ENCODE measurements at regions not wholly inside any gene's neighbourhood (a gene's known extent, or its start where the extent isn't known, plus 50 kb on each side); places are given as distances from the start of the nearest gene placed in this dataset.

DNA sequence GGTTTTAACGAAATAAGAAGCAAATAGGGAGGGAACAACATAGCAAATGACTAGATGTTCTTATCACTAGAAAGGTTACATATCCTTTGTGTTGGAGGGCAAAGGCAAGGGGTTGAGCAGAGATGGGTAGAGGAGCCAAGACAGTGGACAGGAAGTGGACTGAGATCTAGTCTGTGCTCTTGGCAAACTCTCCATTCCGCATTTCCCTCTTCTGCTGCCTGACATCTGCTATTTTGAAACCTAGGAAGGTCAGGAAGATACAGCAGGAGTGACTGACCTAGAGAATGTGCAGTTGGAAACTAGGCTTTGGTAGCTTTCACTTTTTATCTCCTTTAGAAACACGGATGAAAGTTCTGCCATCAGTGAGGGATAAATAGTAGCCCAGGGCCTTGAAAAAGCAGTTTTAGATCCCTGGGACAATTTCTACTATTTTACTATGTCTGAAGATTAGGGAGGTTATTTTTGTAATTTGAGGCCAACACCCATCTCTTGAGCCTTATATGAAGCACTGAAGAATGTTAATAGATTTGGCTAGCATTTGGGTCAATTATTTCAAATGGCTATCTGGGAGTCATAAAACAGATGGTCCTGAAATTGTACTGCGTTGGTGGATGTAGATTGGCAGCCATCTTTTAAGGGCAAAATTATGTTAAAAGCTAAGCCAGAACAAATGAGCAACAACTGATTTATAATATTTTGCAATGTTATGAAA lies 410.3 kb downstream of the PCNX1 start:
- TF ChIP-seq, protein P1, sequence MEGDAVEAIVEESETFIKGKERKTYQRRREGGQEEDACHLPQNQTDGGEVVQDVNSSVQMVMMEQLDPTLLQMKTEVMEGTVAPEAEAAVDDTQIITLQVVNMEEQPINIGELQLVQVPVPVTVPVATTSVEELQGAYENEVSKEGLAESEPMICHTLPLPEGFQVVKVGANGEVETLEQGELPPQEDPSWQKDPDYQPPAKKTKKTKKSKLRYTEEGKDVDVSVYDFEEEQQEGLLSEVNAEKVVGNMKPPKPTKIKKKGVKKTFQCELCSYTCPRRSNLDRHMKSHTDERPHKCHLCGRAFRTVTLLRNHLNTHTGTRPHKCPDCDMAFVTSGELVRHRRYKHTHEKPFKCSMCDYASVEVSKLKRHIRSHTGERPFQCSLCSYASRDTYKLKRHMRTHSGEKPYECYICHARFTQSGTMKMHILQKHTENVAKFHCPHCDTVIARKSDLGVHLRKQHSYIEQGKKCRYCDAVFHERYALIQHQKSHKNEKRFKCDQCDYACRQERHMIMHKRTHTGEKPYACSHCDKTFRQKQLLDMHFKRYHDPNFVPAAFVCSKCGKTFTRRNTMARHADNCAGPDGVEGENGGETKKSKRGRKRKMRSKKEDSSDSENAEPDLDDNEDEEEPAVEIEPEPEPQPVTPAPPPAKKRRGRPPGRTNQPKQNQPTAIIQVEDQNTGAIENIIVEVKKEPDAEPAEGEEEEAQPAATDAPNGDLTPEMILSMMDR (IDR thresholded peaks at IDR 0.05; ENCODE audit: control insufficient read depth, insufficient read depth, low read depth, low read length, missing control alignments): no peak
- no peak overlapping the region for H3K4me3 ChIP-seq (ENCODE audit: control insufficient read depth, low read depth, low read length)
- no peak for DNase-seq (ENCODE audit: low read depth)

DNA sequence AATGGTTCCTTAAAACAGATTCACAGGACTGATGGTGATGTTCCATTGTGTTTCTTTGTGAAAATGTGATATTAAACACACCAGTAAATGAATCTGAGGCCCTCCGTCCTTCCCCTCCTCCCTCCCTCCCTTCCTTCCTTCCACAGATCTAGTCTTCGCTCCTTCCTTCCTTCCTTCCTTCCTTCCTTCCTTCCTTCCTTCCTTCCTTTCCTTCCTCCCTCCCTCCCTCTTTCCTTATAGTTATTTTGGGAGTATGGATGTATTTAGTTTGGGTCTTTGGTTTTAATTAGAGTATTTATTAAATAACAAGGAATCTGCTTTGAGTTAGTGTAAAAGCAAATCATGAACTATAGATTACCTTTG lies 410.8 kb downstream of the PCNX1 start:
- TF ChIP-seq, protein P1 (IDR thresholded peaks at IDR 0.05; ENCODE audit: control insufficient read depth, insufficient read depth, low read depth, low read length, missing control alignments): no peak
- no peak for DNase-seq (ENCODE audit: low read depth)
- H3K4me3 ChIP-seq (ENCODE audit: control insufficient read depth, low read depth, low read length): no peak overlapping the region

DNA sequence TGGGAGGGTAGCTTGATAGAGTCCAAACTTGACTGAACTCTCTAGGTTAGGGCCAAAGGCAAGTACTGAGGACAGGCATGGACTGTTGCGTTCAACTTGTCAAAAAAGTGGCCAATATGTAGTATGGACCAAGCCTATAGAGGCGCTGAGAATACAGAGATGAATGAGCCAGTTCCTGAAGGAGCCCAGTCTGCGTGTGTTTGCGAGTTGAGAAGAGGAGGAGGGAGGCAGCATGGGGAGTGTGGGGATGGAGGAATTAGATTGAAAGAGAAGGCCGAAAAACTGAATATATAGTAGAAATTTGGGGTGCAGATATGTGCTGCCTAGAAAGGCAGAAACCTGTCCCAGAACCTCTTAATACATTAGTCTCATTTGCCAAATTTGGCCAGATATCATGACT lies 412.4 kb downstream of the PCNX1 start:
- H3K4me3 ChIP-seq (ENCODE audit: control insufficient read depth, low read depth, low read length): peak overlapping the region; percentile 89
- DNase-seq (ENCODE audit: low read depth): no peak
- TF ChIP-seq, protein P1 (IDR thresholded peaks at IDR 0.05; ENCODE audit: control insufficient read depth, insufficient read depth, low read depth, low read length, missing control alignments): no peak

DNA sequence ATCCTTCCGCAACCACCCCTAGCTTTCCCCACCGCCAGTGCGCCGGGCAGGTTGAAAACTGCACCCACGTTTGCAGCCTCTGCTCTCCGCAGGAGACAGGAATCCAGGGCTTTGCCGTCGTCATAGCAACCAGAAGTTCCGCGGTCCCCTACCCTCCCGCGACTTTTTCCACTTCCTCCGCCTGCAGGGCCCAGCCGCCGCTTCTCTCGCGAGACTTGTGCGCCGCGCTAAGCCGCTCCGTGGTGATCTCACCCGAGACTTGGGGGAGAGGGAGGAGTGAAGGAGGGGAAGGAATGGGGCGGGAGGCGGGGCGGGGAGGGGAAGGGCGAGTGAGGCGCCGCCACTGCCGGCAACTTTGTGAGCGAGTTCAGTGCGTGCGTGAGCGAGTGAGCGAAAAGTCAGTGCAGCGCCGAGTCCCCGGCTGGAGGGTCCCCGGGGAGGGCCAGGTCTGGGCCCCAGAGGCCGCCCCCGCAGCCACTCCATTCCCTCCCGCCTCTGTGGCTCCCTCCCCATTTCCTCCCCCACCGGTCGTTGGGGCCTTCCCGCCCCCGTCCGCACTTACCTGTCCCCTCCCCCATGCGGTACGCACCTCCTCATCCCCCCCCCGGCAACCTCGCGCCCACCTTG lies 413.0 kb downstream of the PCNX1 start, which contains the start of gene SIPA1L1:
Gene SIPA1L1 (plus strand): TSS at position 370 of the 627 bp plus-strand sequence.
- TF ChIP-seq, protein P1 (IDR thresholded peaks at IDR 0.05; ENCODE audit: control insufficient read depth, insufficient read depth, low read depth, low read length, missing control alignments): no peak
- peak; percentile 95 for DNase-seq (ENCODE audit: low read depth)
- peak within 1 kb of the TSS; percentile 89 for H3K4me3 ChIP-seq (ENCODE audit: control insufficient read depth, low read depth, low read length)

DNA sequence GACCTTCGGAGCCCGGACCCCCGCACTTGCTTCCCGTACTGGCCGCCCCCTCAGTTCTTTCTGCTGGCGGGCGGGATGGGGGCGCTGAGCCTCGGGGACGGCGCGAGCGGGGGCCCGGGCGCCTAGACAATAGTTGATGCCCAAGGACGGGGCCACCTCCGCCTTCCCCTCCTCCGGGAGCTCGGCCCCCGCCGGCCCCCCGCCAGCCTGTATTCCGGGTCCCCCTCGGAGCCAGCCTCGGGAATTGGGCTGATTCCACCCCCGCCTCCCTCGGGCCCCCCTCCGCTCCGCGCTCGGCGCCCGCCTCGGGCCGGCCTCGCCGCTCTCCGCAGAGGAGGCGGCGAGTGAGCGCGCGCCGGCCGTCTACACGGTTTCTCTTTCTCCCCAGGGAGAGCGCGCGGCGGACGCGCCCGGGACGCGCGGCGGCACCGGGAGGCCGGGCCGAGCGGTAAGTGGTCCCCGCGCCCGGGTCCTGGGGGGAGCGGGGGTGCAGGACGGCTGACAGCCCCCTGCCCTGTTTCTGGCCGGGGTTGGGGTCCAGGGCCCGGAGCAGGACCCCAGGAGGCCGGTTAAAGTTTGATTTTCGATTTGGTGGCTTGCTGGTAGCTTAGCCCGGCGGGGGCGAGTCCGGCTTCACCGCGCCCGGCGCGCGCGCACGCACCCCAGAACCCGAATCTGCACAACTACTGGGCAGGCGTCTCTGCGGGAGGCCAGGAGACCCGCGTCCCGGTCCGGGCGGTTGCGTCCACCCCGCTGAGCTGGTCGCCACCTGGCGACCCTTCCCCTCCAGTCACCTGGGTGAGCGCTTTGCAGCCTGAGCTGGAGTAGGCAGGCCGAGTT lies 413.7 kb downstream of the PCNX1 start:
- TF ChIP-seq, protein P1 (IDR thresholded peaks at IDR 0.05; ENCODE audit: control insufficient read depth, insufficient read depth, low read depth, low read length, missing control alignments): no peak
- DNase-seq (ENCODE audit: low read depth): no peak
- H3K4me3 ChIP-seq (ENCODE audit: control insufficient read depth, low read depth, low read length): peak overlapping the region; percentile 89

DNA sequence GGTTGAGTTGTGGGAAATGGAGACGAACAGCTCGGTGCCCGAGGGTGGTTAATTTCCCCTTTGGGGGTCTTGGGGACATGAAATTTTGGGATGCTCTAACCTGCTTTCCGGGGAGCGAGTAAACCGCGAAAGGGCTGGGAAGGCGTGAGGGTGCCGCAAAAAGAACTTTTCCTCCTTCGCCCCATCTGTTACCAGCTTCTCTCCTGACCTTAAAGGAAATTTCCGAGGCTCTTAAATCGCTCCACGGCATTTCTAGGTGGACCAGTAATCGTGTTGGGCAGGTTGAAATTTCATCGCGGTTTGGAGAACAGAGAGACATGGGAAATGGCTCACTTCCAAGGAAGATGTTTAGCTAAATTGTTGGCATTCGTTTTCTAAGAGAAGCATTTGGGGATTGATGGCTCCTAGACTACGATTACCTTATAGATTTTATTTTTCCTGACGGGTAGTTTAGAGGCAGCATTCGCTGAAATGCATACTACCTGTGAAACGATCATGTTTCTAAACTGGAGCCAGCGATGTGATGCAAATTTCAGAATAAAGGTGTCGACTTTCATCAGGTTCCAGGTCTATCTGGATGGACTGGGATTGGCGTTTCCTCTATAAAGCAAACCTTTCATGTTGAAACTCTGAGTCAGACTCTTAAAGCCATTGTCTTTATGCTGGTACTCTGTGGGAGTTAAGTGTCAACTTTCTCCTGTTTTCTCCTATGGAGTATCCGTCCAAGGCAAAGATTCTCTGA lies 414.5 kb downstream of the PCNX1 start:
- no peak for DNase-seq (ENCODE audit: low read depth)

More for the DNA sequence above, 414.5 kb downstream of the PCNX1 start:
- TF ChIP-seq, protein P1 (IDR thresholded peaks at IDR 0.05; ENCODE audit: control insufficient read depth, insufficient read depth, low read depth, low read length, missing control alignments): no peak
- peak overlapping the region; percentile 89 for H3K4me3 ChIP-seq (ENCODE audit: control insufficient read depth, low read depth, low read length)

All from AG09309 (cell line).